A673 (cell line): ENCODE measurements at regions not wholly inside any gene's neighbourhood (a gene's known extent, or its start where the extent isn't known, plus 50 kb on each side); places are given as distances from the start of the nearest gene placed in this dataset.

Source experiments
- BruUV-seq: library from RNA; stranded (reverse); fragments of 400-500 nt; replicated peaks from 2 replicates; lab custom pipeline; 2021; lab: Mats Ljungman, UMichigan
- CTCF ChIA-PET: fragments of 300-600 bp; sonication (Branson Sonifier 250); formaldehyde crosslinking; loops from one replicate; lab custom pipeline; 2022; ENCODE audit warnings: antibody characterized with exemption; lab: Charles Lee
- POLR2A ChIA-PET: fragments of 300-600 bp; sonication (Branson Sonifier 250); formaldehyde crosslinking; loops from one replicate; lab custom pipeline; 2022; ENCODE audit warnings: antibody characterized with exemption; ENCODE audit not compliant: low non-redundant PET; lab: Charles Lee
- DNase-seq: peaks from one replicate; pipeline ENCODE4 v3.0.0-alpha.2; 2015; ENCODE audit warnings: low spot score
- H3K27ac ChIP-seq: fragments of 200-600 bp; sonication (generic); 2 replicates; pipeline ENCODE4 v1.5.1; 2016; ENCODE audit warnings: mixed run types, low read depth, mild to moderate bottlenecking, mixed read lengths, antibody characterized with exemption, low read length; ENCODE audit not compliant: poor library complexity, severe bottlenecking
- H3K27me3 ChIP-seq: fragments of 200-600 bp; sonication (generic); replicated peaks from 2 replicates; pipeline ENCODE4 v1.6.1; 2017; ENCODE audit warnings: mixed run types, low read depth, mild to moderate bottlenecking, mixed read lengths, antibody characterized with exemption, low read length; ENCODE audit not compliant: insufficient read depth, poor library complexity
- H3K36me3 ChIP-seq: fragments of 200-600 bp; sonication (generic); 2 replicates; pipeline ENCODE4 v1.6.1; 2016; ENCODE audit warnings: mixed run types, mild to moderate bottlenecking, mixed read lengths, antibody characterized with exemption, low read length; ENCODE audit not compliant: insufficient read depth, poor library complexity, severe bottlenecking
- H3K4me1 ChIP-seq: fragments of 200-600 bp; sonication (generic); 2 replicates; pipeline ENCODE4 v1.6.1; 2017; ENCODE audit warnings: mixed run types, mild to moderate bottlenecking, mixed read lengths, antibody characterized with exemption, low read length; ENCODE audit not compliant: insufficient read depth, poor library complexity, severe bottlenecking
- H3K4me3 ChIP-seq: fragments of 200-600 bp; sonication (generic); 2 replicates; pipeline ENCODE4 v1.5.1; 2016; ENCODE audit warnings: low read depth, mixed run types, mild to moderate bottlenecking, mixed read lengths, low read length; ENCODE audit not compliant: poor library complexity, severe bottlenecking
- H3K9me3 ChIP-seq: fragments of 200-600 bp; sonication (generic); 2 replicates; pipeline ENCODE4 v1.6.1; 2016; ENCODE audit warnings: mixed run types, low read depth, mild to moderate bottlenecking, mixed read lengths, antibody characterized with exemption, low read length; ENCODE audit not compliant: poor library complexity, severe bottlenecking
- CTCF ChIP-seq: fragments of 300-800, 200-600 bp; sonication (generic); conservative IDR thresholded peaks from 2 replicates; pipeline ENCODE4 v1.5.1; 2017; ENCODE audit warnings: low read depth, mild to moderate bottlenecking, antibody characterized with exemption, low read length, moderate library complexity, mixed read lengths
- EZH2 ChIP-seq: fragments of 200-600 bp; sonication (generic); IDR thresholded peaks from 2 replicates; pipeline ENCODE4 v1.6.1; 2017; ENCODE audit warnings: borderline replicate concordance, low read depth, mild to moderate bottlenecking, mixed read lengths, antibody characterized with exemption, low read length; ENCODE audit not compliant: poor library complexity, severe bottlenecking
- intact Hi-C: fragments of 100-400 bp; cut with micrococcal nuclease; formaldehyde crosslinking; loops from one replicate; pipeline ENCODE4 v1.10.0; 2022; ENCODE audit not compliant: unreplicated experiment

GRCh38 chr6:25052181-25052580, 116.4 kb upstream of the RIPOR2 start:
- Histone ChIP-seq H3K27me3 (no peaks in the 10 kb centered on the region), H3K4me1 (peaks cover 42% of the 10 kb centered on the region), H3K4me3 (no peak overlapping the region), H3K9me3 (peaks cover 6% of the 10 kb centered on the region), H3K27ac (no peak overlapping the region), H3K36me3 (no peaks in the 10 kb centered on the region)
- BruUV-seq, result no TSS peak
- no peak for TF ChIP-seq EZH2
- no peak for TF ChIP-seq CTCF
- intact Hi-C loops, result no loop called here
- ChIA-PET POLR2A (no interaction called here), CTCF (no interaction called here)
- DNase-seq, result no peak

GRCh38 chr6:25053875-25054371, 118.2 kb upstream of the RIPOR2 start:
- no TSS peak for BruUV-seq
- Histone ChIP-seq H3K27ac (peak overlapping the region; percentile 65), H3K9me3 (peaks cover 4% of the 10 kb centered on the region), H3K4me1 (peaks cover 48% of the 10 kb centered on the region), H3K4me3 (no peak overlapping the region), H3K27me3 (no peaks in the 10 kb centered on the region), H3K36me3 (no peaks in the 10 kb centered on the region)
- TF ChIP-seq CTCF (0 out of 2 replicates have a peak, but pooled peaks have one; percentile 18), EZH2 (no peak)
- DNase-seq, result peak; percentile 88
- intact Hi-C loops, result no loop called here
- ChIA-PET POLR2A (interaction anchor here (0.5 kb wide), 1 partner anchor 31 kb away, joined by 3 read pairs; no protein-coding TSS in a partner anchor), CTCF (no interaction called here)

GRCh38 chr6:25054469-25054868, 118.7 kb upstream of the RIPOR2 start:
- Histone ChIP-seq H3K36me3 (no peaks in the 10 kb centered on the region), H3K27me3 (no peaks in the 10 kb centered on the region), H3K4me1 (peaks cover 48% of the 10 kb centered on the region), H3K4me3 (no peak overlapping the region), H3K27ac (peak overlapping the region; percentile 65), H3K9me3 (no peaks in the 10 kb centered on the region)
- ChIA-PET CTCF (no interaction called here), POLR2A (interaction anchor here (0.5 kb wide), 1 partner anchor 32 kb away, joined by 3 read pairs; no protein-coding TSS in a partner anchor)
- TF ChIP-seq EZH2 (no peak), CTCF (no peak)
- no TSS peak for BruUV-seq
- intact Hi-C loops, result no loop called here
- DNase-seq, result peak; percentile 29
